HG02798 (cell line): ENCODE measurements at regions not wholly inside any gene's neighbourhood (a gene's known extent, or its start where the extent isn't known, plus 50 kb on each side); places are given as distances from the start of the nearest gene placed in this dataset.
"Not testable (repeated sequence)": the region's sequence is repeated elsewhere in the genome, so short reads cannot be mapped to it uniquely, and the experiment has no call there.

Source experiments
- ATAC-seq: cut with Tn5 transposase; IDR thresholded peaks from one replicate; pipeline ENCODE4 v1.9.1; 2021; ENCODE audit warnings: mild to moderate bottlenecking; ENCODE audit not compliant: unreplicated experiment, poor library complexity

DNA sequence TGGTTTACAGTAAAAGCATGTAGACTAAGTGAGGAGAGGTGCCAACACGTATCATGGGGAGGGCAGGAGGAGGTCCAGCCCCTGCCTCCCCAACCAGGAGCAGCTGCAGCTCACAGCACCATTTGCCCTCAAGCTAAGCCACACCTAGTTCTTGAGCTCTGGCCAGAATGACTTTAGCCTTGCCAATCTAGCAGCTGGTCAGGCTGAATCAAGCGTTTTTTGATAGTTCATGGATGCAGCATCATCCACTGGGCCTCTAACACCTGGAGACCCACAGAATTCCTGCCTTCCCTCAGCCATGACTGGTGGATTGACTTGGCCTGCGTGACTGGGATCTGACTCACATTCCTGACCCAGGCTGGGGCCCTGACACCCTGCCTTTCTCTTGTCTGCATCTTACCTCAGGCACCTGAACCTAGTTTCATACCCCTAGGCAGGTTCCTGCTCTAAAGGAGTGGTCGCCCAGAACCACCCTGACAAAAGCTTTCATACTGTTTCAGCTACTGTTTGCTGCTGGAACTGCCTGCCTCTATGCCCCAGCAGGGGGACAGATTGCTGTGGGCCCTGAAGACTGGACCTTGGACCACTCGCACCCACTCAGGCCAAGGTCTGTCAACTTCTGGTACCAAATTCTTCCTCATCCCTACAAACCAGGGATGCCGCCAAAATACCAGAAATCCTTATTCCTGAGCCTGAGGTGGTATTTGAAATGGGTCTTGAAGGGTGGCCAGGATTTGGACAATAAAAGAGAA is 122.3 kb downstream of the QRSL1 start:
- ATAC-seq: no peak

DNA sequence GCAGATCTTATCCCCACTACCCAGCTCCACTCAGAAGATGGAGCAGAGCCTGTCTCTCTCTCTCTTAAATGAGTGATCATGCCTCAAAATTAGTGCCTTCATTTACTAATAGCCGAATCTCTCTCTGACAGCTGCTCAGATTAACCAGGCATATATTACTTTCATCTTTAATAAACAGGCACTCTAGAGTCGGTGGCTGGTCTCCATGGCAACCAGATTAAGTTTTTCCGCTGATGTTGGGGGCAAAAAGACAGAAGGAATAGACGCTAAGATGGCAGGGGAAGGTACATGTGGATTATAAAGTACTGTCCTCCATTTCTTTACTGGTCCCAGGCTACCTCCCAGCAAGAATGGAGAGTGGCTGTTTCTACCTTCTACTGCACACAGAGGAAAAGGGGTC is 121.6 kb downstream of the QRSL1 start:
- ATAC-seq: no peak

GRCh38 chr6:106750142-106750918 is 121.0 kb downstream of the QRSL1 start:
- no peak for ATAC-seq

GRCh38 chr6:106749609-106750008 is 120.2 kb downstream of the QRSL1 start:
- no peak for ATAC-seq

DNA sequence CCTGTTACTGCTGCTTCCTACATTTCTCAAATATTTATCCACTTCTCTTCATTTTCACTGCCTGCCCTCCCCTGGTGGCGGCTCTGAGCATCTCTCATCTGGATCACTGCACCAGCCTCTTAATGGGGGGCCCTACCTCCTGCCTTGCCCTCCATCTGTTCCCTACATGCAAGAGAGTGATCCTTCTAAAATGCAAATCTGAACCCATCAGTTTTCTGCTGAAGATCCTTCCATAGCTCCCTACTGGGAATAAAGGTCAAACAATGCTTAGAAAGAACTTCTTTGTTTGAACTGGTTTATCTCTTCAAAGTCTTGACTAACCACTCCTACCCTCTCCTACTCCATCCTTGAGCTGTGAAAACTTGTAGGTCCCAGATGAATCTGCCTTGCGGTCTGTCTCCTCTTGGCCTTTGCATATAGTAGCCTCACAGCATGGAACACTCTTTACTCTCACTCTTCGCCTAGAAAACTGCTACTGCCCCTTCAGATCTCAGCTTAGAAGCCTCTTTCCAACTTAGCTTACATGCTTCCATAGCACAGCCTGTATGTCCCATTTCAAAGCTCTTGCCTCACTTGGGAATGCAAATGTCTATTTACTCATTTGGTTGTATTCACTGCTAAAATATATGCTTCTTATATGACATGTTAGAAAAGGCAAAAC is 119.3 kb downstream of the QRSL1 start:
- ATAC-seq: no peak

DNA sequence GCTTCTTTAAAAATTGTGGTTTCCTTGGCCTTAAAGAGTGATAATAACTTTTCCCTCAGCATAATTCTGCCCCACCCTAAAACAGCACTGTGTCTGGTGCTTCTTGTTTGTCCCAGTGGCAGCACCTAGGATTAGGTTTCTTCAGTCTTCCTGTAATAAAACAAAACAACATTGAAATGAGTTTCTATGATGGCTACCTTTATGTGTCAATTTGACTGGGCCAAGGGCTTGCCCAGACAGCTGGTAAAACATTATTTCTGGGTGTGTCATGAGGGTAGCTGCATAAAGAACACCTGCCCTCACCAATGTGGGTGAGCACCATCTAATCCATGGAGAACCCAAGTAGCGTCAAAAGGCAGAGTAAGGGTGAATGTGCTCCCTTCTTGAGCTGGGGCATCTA is 117.8 kb downstream of the QRSL1 start:
- no peak for ATAC-seq

DNA sequence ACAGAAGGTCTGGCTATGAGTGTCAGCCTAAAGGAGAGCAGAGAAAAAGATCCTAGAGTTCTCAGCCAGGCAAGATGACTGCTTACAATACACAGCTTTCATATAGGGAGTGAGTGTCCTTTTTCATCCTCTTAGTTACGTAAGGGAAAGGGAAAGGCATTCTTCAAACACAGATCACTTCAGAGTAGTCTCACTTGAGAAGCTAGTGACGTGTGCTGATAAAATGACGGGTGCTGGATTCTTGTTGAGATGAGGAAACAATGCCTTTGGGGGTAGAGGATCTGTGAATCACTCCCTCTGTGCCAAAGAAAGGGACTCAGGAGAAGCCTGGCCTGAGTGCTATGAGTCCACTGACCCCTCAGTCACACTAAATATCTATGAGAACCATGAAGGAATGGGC is 117.3 kb downstream of the QRSL1 start:
- ATAC-seq: no peak

GRCh38 chr6:106745824-106746582 is 116.6 kb downstream of the QRSL1 start:
- ATAC-seq: no peak

DNA sequence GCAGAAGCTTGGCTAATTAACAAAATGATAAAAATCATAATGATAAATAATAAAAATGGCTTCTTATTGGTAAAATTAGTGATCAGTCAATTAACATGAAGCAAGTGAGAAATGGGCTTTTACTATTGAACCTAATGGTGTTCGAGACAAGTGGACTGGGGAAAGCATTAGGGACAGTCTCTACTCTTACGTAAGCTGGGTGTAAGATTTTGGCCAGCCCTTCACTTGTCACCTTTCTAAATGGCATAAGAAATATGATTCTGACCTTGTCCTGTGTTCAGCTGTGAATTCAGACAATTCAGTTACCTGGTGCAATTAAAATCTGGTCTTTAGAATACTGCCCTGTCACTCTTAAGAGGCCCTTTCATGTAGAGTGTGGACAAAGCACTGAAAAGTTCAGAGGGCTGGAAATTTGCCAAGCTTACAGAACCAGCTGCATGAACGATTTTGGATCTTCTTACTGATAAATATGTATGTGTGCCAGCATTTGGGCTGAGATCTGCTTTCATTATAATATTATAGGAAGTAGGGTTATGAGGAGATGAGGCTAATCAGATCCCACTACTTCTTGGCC is 115.9 kb downstream of the QRSL1 start:
- no peak for ATAC-seq

DNA sequence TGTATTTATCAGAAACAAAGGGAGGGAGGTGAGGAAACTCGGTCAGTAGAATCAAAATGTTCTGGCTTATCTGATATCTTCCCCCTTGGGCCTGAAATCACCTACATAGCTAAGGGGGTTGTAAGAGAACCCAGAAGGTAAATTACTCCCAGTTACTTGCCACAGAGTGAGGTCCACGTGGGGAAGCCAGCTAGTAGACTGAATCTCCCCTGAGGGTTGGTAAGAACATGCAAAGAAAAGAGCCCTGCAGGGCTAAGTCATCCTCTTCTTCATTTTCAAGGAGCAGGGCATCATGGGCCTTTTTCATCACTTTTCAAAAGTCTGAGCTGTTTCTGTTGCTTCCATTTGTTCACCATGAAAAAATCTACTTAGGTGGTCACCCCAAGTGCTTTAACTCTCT is 115.4 kb downstream of the QRSL1 start:
- no peak for ATAC-seq

DNA sequence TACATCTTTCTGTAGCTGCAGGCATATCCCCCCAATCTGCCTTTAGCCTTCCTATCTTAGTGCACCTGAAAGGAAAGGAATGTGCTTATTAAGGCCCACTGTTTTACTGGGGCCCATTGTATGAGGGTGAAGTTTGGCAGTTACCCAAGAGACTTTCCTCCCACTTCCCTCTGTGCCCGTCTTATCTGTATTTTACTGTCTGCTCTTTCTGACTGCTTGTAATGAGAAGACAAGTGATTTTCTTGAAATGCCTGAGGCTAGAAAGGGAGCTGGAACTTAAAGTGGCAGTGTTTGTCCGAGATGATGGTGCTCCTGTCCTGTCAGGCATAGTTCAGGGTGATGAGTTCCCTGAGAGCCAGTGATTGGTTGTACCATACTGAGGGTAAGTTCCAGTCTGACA is 114.7 kb downstream of the QRSL1 start:
- not testable (repeated sequence) for ATAC-seq

- no peak for ATAC-seq
Measured at GRCh38 chr6:106743612-106744011, 114.2 kb downstream of the QRSL1 start.

DNA sequence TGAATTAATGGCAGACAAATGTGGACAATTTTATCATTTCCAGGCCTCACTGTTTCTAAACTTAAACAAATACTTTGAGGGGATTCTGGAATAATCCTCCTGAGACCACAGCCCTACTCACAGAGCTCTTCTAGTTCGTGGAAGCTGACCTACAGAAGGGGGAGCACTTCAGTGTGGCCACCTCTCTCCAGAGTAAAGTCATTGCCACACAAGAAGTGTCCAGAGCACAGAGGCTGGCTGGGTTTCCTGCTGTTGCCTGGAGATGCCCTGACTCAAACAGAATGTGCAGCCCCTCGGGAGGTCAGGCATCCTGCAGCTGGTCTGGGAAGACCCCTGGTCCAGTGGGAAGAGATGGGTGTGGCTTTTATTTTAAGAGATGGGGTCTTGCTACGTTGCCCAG is 110.9 kb downstream of the QRSL1 start:
- no peak for ATAC-seq

- ATAC-seq: no peak
Measured at GRCh38 chr6:106739387-106739786, 110.0 kb downstream of the QRSL1 start.

DNA sequence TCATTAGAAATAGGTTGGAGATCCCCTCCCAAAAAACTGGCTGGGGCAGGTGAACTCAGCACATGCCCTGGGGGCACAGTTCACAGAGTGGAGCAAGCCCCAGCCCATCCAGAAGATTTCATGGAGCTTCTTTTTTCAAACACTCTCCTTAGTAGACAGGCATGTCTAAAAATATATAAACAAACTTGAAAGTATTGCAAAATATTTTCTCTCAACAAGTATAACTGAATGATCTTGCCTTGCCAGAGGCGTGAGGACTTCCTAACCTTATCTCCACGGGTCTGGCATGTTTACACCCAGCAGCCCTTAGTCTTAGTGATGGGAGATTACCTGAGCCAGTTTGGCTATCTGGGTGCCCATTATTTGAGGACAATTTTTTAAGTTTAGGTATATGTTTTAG is 107.1 kb downstream of the QRSL1 start:
- ATAC-seq: no peak

DNA sequence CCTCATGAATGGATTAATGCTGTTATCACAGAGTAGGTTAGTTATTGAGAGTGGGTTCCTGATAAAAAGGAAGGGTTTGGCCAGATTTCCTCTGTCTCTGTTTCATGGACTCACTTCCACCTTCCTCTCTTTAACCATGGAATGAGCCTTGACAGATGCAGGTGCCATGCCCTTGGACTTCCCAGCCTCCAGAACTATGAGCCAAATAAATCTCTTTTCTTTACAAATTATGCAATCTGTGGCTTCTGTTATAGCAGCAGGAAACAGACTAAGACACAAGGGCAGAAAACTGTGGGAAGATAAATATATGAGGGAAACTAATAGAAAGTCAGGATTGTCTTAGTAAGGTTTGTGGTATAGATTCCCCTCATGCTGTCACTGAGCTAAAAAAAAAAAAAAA is 106.5 kb downstream of the QRSL1 start:
- ATAC-seq: no peak

- ATAC-seq: no peak
Measured at GRCh38 chr6:106735136-106735633, 105.8 kb downstream of the QRSL1 start.

DNA sequence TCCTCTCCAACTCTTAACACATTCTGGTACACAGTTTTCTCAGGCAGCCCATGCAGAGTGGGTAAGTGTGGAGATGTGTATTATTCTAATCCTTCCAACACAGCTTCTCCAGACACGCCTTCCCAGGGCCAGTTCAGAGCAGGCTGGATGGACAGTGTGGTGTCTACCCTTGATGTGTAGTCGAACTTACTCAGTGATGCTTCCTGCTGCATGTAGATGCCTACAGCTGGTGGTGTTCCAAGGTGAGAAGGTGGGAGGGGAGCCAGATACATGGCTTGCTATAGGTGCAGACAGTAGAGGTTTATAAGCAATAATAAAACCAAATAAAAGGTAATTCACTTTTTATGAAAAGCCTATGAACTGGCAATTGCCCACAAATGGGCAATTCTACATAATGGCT is 104.0 kb downstream of the QRSL1 start:
- ATAC-seq: no peak

GRCh38 chr6:106732376-106732940 is 103.1 kb downstream of the QRSL1 start:
- ATAC-seq: no peak

DNA sequence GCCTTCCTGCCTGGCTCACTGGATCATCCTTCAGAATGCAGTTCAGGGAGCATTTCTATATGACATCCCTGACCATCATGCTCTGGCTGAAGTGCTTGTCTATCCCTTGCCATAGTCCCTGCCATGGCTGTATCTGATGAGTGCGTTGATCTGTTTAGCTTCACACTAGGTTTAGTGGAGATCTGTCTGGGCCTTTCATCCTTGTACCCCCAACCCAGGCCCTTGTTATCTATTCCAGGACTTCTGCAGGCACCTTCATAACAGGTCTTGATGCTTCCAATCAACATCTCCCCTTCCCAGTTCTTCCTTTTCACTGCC is 102.4 kb downstream of the QRSL1 start:
- no peak for ATAC-seq
